Hepatocyte (in vitro differentiated cells): ENCODE measurements at regions not wholly inside any gene's neighbourhood (a gene's known extent, or its start where the extent isn't known, plus 50 kb on each side); places are given as distances from the start of the nearest gene placed in this dataset.
A peak's percentile ranks its signal among the peaks of the same experiment; 100 is the strongest.

Experiments
- DNase-seq: peaks from one replicate; pipeline ENCODE4 v3.0.0-alpha.2; 2016; ENCODE audit warnings: low spot score
- H2AFZ ChIP-seq: fragments of 200-600 bp; sonication (generic); 2 replicates; pipeline ENCODE4 v1.6.0; 2016; ENCODE audit warnings: antibody characterized with exemption, mild to moderate bottlenecking
- H3K27ac ChIP-seq: fragments of 200-600 bp; sonication (generic); 2 replicates; pipeline ENCODE4 v1.5.1; 2016; ENCODE audit warnings: mild to moderate bottlenecking
- H3K27me3 ChIP-seq: fragments of 200-600 bp; sonication (generic); 2 replicates; pipeline ENCODE4 v1.6.1; 2016
- H3K36me3 ChIP-seq: fragments of 200-600 bp; sonication (generic); replicated peaks from 2 replicates; pipeline ENCODE4 v1.5.1; 2016; ENCODE audit warnings: low read depth; ENCODE audit not compliant: insufficient read depth
- H3K4me1 ChIP-seq: fragments of 200-600 bp; sonication (generic); 2 replicates; pipeline ENCODE4 v1.5.1; 2016; ENCODE audit warnings: mild to moderate bottlenecking, moderate library complexity; ENCODE audit not compliant: insufficient read depth
- H3K4me2 ChIP-seq: fragments of 200-600 bp; sonication (generic); 2 replicates; pipeline ENCODE4 v1.6.0; 2016
- H3K4me3 ChIP-seq: fragments of 200-600 bp; sonication (generic); 2 replicates; pipeline ENCODE4 v1.5.1; 2016; ENCODE audit warnings: mild to moderate bottlenecking
- H3K79me2 ChIP-seq: fragments of 200-600 bp; sonication (generic); 2 replicates; pipeline ENCODE4 v1.6.0; 2017; ENCODE audit warnings: mild to moderate bottlenecking
- H3K9me2 ChIP-seq: fragments of 200-600 bp; sonication (generic); replicated peaks from 2 replicates; pipeline ENCODE4 v1.6.0; 2017; ENCODE audit warnings: mild to moderate bottlenecking; ENCODE audit not compliant: insufficient read depth
- H3K9me3 ChIP-seq: fragments of 200-600 bp; sonication (generic); 2 replicates; pipeline ENCODE4 v1.5.1; 2016; ENCODE audit warnings: low read depth, mild to moderate bottlenecking
- H4K20me1 ChIP-seq: fragments of 200-600 bp; sonication (generic); 2 replicates; pipeline ENCODE4 v1.6.0; 2016; ENCODE audit warnings: mild to moderate bottlenecking; ENCODE audit not compliant: insufficient read depth, poor library complexity, severe bottlenecking
- CTCF ChIP-seq: fragments of 200-600 bp; sonication (generic); IDR thresholded peaks from 2 replicates; pipeline ENCODE4 v1.5.1; 2016; ENCODE audit warnings: antibody characterized with exemption, mild to moderate bottlenecking; ENCODE audit not compliant: poor library complexity
- EZH2 ChIP-seq: fragments of 200-600 bp; sonication (generic); IDR thresholded peaks from 2 replicates; pipeline ENCODE4 v1.6.1; 2016; ENCODE audit warnings: antibody characterized with exemption, mild to moderate bottlenecking, borderline replicate concordance
- EZH2phosphoT487 ChIP-seq: fragments of 200-600 bp; sonication (generic); IDR thresholded peaks from one replicate; pipeline ENCODE4 v1.6.1; 2018; ENCODE audit warnings: antibody characterized with exemption, mild to moderate bottlenecking, low read depth, moderate library complexity; ENCODE audit not compliant: unreplicated experiment, severe bottlenecking
- WGBS: methylation state at CpG from one replicate; pipeline ENCODE4 v1.1.6; 2016; ENCODE audit warnings: low lambda C conversion rate; ENCODE audit errors: missing lambda C conversion rate; 5-methylcytosine and 5-hydroxymethylcytosine counted together

GRCh38 chr2:41920812-41921211 is 127.0 kb upstream of the PKDCC start:
- Histone ChIP-seq H3K36me3 (no peaks in the 10 kb centered on the region), H3K79me2 (no peaks in the 10 kb centered on the region), H2AFZ (no peak overlapping the region), H3K27me3 (no peaks in the 10 kb centered on the region), H3K4me3 (no peak overlapping the region), H3K9me2 (no peaks in the 10 kb centered on the region), H3K27ac (no peak overlapping the region), H4K20me1 (no peaks in the 10 kb centered on the region), H3K9me3 (no peaks in the 10 kb centered on the region), H3K4me2 (no peak overlapping the region), H3K4me1 (peaks cover 26% of the 10 kb centered on the region)
- no peak for DNase-seq
- no peak for TF ChIP-seq EZH2phosphoT487
- TF ChIP-seq EZH2, result no peak
- no peak for TF ChIP-seq CTCF
- WGBS, result 88% methylated on average over 2 of the region's 2 CpGs

GRCh38 chr2:41922177-41922576 is 125.6 kb upstream of the PKDCC start:
- Histone ChIP-seq H3K9me2 (no peaks in the 10 kb centered on the region), H2AFZ (no peak overlapping the region), H3K4me3 (no peak overlapping the region), H3K4me1 (peaks cover 29% of the 10 kb centered on the region), H3K27ac (peak overlapping the region; percentile 45), H3K4me2 (no peak overlapping the region), H3K27me3 (no peaks in the 10 kb centered on the region), H3K36me3 (no peaks in the 10 kb centered on the region), H3K79me2 (no peaks in the 10 kb centered on the region), H4K20me1 (no peaks in the 10 kb centered on the region), H3K9me3 (no peaks in the 10 kb centered on the region)
- no peak for DNase-seq
- TF ChIP-seq EZH2phosphoT487 (no peak), CTCF (no peak), EZH2 (no peak)
- WGBS, result 81% methylated on average over 5 of the region's 5 CpGs

GRCh38 chr2:41923156-41923786 is 124.5 kb upstream of the PKDCC start:
- DNase-seq, result no peak
- 63% methylated on average over 9 of the region's 9 CpGs for whole genome bisulfite sequencing
- Histone ChIP-seq H3K4me2 (no peak overlapping the region), H3K9me3 (no peaks in the 10 kb centered on the region), H3K27ac (peak overlapping the region; percentile 45), H3K79me2 (no peaks in the 10 kb centered on the region), H3K4me3 (no peak overlapping the region), H3K4me1 (peaks cover 35% of the 10 kb centered on the region), H3K27me3 (no peaks in the 10 kb centered on the region), H2AFZ (no peak overlapping the region), H3K36me3 (no peaks in the 10 kb centered on the region), H4K20me1 (no peaks in the 10 kb centered on the region), H3K9me2 (no peaks in the 10 kb centered on the region)
- no peak for TF ChIP-seq EZH2phosphoT487
- TF ChIP-seq CTCF, result no peak
- TF ChIP-seq EZH2, result no peak
